ENCODE measurements at regions not wholly inside any gene's neighbourhood (a gene's known extent, or its start where the extent isn't known, plus 50 kb on each side); places are given as distances from the start of the nearest gene placed in this dataset.
A peak's percentile ranks its signal among the peaks of the same experiment; 100 is the strongest.

GRCh38 chr13:33535061-33535460, 249.5 kb upstream of the STARD13 start:
- Histone ChIP-seq H3K27me3 (no peaks in the 10 kb centered on the region), H3K4me3 (no peak overlapping the region), H3K36me3 (no peaks in the 10 kb centered on the region), H3K9me3 (no peaks in the 10 kb centered on the region), H3K4me1 (peaks cover 5 to 11% (median 10%) of the 10 kb centered on the region in 3 donors), H3K27ac (no peak overlapping the region)
- DNase-seq, result no peak
- FAIRE-seq, result no peak
- TF ChIP-seq CTCF (IDR thresholded peaks at IDR 0.05), result no peak
- no peak for ATAC-seq
- 91 to 97% methylated on average over 4 of the region's 4 CpGs for WGBS, 2 donors
- intact Hi-C loops (cut with DNase I), result no loop called here

- intact Hi-C loops (cut with DNase I), result no loop called here
- no peak for TF ChIP-seq CTCF (IDR thresholded peaks at IDR 0.05)
- no peaks in the 10 kb centered on the region for H3K36me3 ChIP-seq
- peak overlapping the region in 2 of 4 donors; percentile 14 to 34 for H3K27ac ChIP-seq
- H3K4me3 ChIP-seq, result no peak overlapping the region
- no peaks in the 10 kb centered on the region for H3K27me3 ChIP-seq
- FAIRE-seq (no peak), ATAC-seq (peak in 2 of 4 donors; percentile 24 to 33), DNase-seq (no peak)
- H3K9me3 ChIP-seq, result no peaks in the 10 kb centered on the region
- 47 to 54% methylated on average over 2 of the region's 2 CpGs for WGBS, 2 donors
- H3K4me1 ChIP-seq, result peaks cover 5 to 19% (median 18%) of the 10 kb centered on the region in 3 donors
Observed at GRCh38 chr13:33536601-33537000, 251.0 kb upstream of the STARD13 start.

GRCh38 chr13:33537026-33537425, 251.5 kb upstream of the STARD13 start:
- H3K4me3 ChIP-seq, result no peak overlapping the region
- intact Hi-C loops (cut with DNase I), result no loop called here
- FAIRE-seq (no peak), DNase-seq (no peak), ATAC-seq (peak in 3 of 4 donors; percentile 41 to 51 (median 42))
- TF ChIP-seq CTCF (IDR thresholded peaks at IDR 0.05), result no peak
- peak overlapping the region in 2 of 4 donors; percentile 14 to 34 for H3K27ac ChIP-seq
- WGBS, 2 donors, result 46 to 48% methylated on average over 5 of the region's 5 CpGs
- no peaks in the 10 kb centered on the region for H3K27me3 ChIP-seq
- no peaks in the 10 kb centered on the region for H3K9me3 ChIP-seq
- H3K4me1 ChIP-seq, result peaks cover 5 to 23% (median 20%) of the 10 kb centered on the region in 3 donors
- H3K36me3 ChIP-seq, result no peaks in the 10 kb centered on the region

- TF ChIP-seq CTCF (IDR thresholded peaks at IDR 0.05), result no peak
- Histone ChIP-seq H3K4me3 (no peak overlapping the region), H3K27me3 (no peaks in the 10 kb centered on the region), H3K4me1 (peaks cover 5 to 23% (median 20%) of the 10 kb centered on the region in 3 donors), H3K36me3 (no peaks in the 10 kb centered on the region), H3K27ac (no peak overlapping the region), H3K9me3 (no peaks in the 10 kb centered on the region)
- intact Hi-C loops (cut with DNase I), result no loop called here
- FAIRE-seq, result no peak
- 93% methylated on average over 2 of the region's 2 CpGs for WGBS, 2 donors
- no peak for ATAC-seq
- DNase-seq, result no peak
Observed at GRCh38 chr13:33537676-33538075, 252.1 kb upstream of the STARD13 start.

- H3K27ac ChIP-seq, result peak overlapping the region; percentile 88 to 98 (median 96)
- H3K4me1 ChIP-seq, result peaks cover 13 to 35% (median 29%) of the 10 kb centered on the region in 3 donors
- 32 to 45% methylated on average over 7 of the region's 7 CpGs for WGBS, 2 donors
- no peak for ATAC-seq
- H3K9me3 ChIP-seq, result no peaks in the 10 kb centered on the region
- DNase-seq, result no peak
- H3K36me3 ChIP-seq, result no peaks in the 10 kb centered on the region
- no peak for TF ChIP-seq CTCF (IDR thresholded peaks at IDR 0.05)
- H3K27me3 ChIP-seq, result no peaks in the 10 kb centered on the region
- H3K4me3 ChIP-seq, result peak overlapping the region in 2 of 4 donors; percentile 29 to 37
- FAIRE-seq, result no peak
- intact Hi-C loops (cut with DNase I), result no loop called here
Observed at GRCh38 chr13:33541456-33541855, 255.9 kb upstream of the STARD13 start.

Data from pancreas (tissue), 10 donors.